H7 (cell line): ENCODE measurements at regions not wholly inside any gene's neighbourhood (a gene's known extent, or its start where the extent isn't known, plus 50 kb on each side); places are given as distances from the start of the nearest gene placed in this dataset.
"Not testable (repeated sequence)": the region's sequence is repeated elsewhere in the genome, so short reads cannot be mapped to it uniquely, and the experiment has no call there.

Experiments used
- DNase-seq: peaks from one replicate; pipeline ENCODE4 v3.0.0; 2012
- H3K27me3 ChIP-seq: 2 replicates; pipeline ENCODE4 v1.6.0; 2011; ENCODE audit warnings: mild to moderate bottlenecking, low read length; ENCODE audit not compliant: control insufficient read depth, insufficient read depth
- H3K36me3 ChIP-seq: replicated peaks from 2 replicates; pipeline ENCODE4 v1.5.1; 2011; ENCODE audit warnings: low read length; ENCODE audit not compliant: control insufficient read depth, insufficient read depth
- H3K4me3 ChIP-seq: 2 replicates; pipeline ENCODE4 v1.5.1; 2011; ENCODE audit warnings: low read depth, mild to moderate bottlenecking, control low read depth, low read length, moderate library complexity; ENCODE audit not compliant: insufficient read depth

DNA sequence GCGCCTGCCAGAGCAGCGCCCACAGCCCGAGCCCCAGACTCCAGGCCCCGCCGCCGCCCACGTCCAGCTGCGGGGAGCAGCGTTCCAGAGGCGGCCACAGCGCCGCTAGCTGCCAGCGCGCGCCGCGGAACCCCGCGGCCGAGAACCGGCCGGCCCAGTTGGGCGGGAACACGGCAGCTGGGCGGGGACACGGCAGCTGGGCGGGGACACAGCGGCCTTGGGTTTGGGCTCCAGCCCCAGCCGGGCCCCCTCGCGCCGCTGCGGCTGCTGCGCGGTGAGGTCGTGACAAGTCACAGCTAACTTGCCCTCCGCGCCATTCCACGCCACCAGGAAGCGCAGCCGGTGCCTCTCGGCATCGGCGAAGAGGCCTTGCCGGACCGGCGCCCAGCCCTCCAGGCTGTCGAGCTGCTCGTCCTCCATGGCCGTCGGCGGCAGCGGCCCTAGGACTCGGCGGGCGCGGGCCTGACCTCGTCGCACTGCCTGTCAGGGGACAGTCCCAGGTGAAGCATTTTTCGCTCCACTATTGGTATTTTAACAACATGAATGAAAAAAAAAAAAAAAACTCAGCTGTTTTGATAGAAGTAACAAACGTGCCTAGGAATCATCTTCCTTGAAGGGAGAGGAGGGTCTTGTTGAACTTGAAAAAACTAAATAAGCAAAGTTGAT is 56.6 kb upstream of the GOLGA8N start:
- H3K4me3 ChIP-seq, result peak overlapping the region; percentile 33
- H3K27me3 ChIP-seq, H3K36me3 ChIP-seq, DNase-seq: not testable (repeated sequence)

- not testable (repeated sequence) for DNase-seq, H3K36me3 ChIP-seq, H3K4me3 ChIP-seq, H3K27me3 ChIP-seq
Observed at GRCh38 chr15:32536057-32536493, 57.2 kb upstream of the GOLGA8N start.

DNA sequence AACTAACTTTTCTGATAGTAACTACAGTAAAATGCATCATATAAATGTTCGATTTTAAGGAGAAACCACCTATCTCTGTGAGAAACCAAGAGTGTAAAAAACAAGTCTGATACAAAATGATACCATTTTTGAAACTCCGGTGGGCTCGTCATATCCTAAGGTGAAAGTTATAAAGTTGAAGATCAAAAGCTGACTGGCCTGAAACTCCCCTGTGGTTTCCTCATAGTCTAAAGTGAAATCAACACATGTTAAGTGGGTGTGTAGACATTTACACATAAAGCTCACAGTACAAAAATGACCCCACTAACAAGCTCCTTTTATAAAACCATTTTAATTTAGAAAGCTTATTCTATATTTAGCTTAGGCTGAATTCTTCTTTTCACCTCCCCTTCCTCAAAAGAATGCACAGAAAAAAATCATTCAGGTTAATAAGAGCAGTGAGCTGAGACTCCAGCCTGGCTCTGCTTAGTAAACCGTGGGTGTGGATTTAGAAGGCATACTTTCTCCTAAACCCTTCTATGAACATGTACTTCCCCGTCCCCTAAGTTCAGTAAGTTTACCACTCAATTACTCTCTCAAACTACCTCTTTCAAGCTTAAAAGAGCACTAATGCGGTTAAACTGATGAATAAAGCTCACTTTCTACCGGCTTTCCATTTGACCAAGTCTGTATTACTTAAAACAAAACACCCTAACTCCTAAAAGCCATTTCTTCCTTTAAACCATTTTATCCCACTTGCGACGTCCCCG is 57.9 kb upstream of the GOLGA8N start:
- H3K36me3 ChIP-seq, DNase-seq, H3K27me3 ChIP-seq, H3K4me3 ChIP-seq: not testable (repeated sequence)

DNA sequence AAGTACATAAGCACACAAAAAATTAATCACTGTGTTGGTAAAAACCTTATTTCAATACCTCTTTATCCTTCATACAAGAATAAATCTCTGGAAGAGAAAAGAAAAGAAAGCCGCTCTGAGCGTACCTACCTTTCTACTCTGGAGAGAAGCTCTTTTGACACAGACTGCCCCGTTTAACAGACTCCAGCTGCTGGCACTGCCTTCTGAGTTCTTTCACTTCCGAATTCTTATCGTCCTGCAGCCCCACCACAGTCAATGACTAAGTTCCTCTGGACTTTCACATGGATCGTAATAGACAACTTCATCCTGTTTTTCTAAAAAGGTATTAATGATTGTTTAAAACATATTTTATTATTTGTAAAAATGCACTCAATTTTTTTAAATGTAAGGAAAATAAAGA is 67.5 kb upstream of the GOLGA8O start:
- DNase-seq, H3K27me3 ChIP-seq, H3K4me3 ChIP-seq, H3K36me3 ChIP-seq: not testable (repeated sequence)

- not testable (repeated sequence) for H3K4me3 ChIP-seq, DNase-seq, H3K36me3 ChIP-seq
Observed at GRCh38 chr15:32522421-32522820, 67.0 kb upstream of the GOLGA8O start.

DNA sequence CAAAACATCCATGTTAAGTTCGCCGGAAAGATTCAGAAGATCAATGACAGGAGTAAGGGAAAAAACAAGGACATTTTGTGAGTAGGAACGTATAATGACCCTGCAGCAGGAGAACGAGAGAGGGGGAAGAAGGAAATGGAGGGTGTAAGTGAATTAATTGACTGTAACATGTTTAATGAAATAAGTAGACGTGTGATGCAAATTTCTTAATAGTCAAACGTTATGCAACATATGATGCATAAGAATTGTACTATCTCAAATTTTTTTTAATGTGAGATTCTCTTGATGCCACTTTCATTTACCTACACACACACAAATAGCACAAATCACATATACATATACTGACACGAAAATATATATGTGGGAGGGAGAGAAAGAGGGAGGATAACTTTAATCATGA is 63.5 kb upstream of the GOLGA8O start:
- H3K27me3 ChIP-seq, H3K36me3 ChIP-seq, H3K4me3 ChIP-seq, DNase-seq: not testable (repeated sequence)

More at GRCh38 chr15:32522421-32522820, 67.0 kb upstream of the GOLGA8O start:
- not testable (repeated sequence) for H3K27me3 ChIP-seq

DNA sequence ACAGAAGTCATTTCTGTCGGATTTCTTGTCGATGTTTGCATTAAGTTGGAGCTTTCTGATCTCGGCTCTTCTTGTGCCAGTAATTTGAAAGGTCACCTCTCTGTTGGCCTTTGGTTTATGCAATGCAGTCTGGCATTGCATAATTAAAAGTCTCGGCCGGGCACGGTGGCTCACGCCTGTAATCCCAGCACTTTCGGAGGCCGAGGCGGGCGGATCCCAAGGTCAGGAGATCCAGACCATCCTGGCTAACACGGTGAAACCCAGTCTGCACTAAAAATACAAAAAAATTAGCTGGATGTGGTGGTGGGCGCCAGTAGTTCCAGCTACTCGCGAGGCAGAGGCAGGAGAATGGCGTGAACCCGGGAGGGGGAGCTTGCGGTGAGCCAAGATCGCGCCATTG is 62.6 kb upstream of the GOLGA8O start:
- not testable (repeated sequence) for DNase-seq

GRCh38 chr15:32516954-32517353 is 61.5 kb upstream of the GOLGA8O start:
- H3K36me3 ChIP-seq, DNase-seq, H3K27me3 ChIP-seq, H3K4me3 ChIP-seq: not testable (repeated sequence)

More for the DNA sequence above, 62.6 kb upstream of the GOLGA8O start:
- H3K36me3 ChIP-seq, H3K27me3 ChIP-seq, H3K4me3 ChIP-seq: not testable (repeated sequence)

- H3K27me3 ChIP-seq, H3K36me3 ChIP-seq, H3K4me3 ChIP-seq, DNase-seq: not testable (repeated sequence)
Observed at GRCh38 chr15:32513378-32513777, 57.9 kb upstream of the GOLGA8O start.

DNA sequence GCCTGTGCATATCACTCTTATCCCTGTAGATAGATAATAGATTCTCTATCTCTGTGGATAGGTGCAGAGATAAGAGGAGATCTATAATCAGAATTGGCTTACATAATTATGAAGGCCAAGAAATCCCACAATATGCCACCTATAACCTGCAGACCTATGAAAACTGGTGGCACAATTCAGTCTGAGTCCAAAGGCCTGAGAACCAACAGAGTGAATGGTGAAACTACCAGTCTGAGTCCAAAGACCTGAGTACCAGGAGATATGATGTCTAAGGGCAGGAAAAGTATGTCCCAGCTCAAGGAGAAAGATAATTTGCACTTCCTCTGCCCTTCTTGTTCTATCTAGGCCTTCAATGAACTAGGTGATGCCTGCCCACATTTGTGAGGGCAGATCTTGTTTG is 54.6 kb upstream of the GOLGA8O start:
- H3K27me3 ChIP-seq, H3K4me3 ChIP-seq, DNase-seq, H3K36me3 ChIP-seq: not testable (repeated sequence)

DNA sequence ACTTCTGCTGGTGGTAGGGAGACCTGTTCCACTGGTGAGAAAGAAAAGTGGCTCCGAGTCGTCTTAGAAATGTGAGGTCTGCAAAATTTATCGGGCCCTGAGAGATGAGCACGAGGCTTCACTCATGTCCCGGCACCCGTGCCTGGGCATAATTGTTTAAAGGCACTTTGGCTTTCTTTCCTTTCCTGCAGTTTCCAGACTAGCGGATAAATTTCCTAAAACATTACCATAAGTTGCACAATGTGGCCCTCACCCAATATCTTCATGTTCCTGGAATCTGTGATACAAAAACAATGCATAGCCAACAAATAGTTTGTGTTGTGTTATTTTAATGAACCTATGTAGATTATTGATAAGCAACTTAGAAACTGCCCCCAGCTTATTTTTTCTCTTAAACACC is 52.6 kb upstream of the GOLGA8O start:
- H3K27me3 ChIP-seq, H3K4me3 ChIP-seq, H3K36me3 ChIP-seq, DNase-seq: not testable (repeated sequence)

DNA sequence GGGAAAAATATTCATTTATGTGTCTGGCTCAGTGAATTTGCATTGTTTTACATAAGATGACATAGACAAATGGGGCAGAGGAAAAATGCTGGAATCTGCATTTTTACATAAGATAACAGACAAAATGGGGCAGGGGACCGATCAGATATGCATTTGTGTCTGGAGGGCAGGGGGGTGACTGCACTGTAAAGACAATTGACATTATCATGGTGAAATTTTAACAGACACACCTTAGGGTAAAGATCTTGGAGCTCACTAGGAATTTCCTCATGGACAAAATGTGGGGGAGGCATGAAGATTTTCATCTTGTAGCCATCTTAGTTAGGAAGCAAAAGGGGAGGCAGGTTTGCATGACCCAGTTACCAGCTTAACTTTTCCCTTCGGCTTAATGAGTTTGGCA is 51.4 kb upstream of the GOLGA8O start:
- DNase-seq, H3K36me3 ChIP-seq, H3K27me3 ChIP-seq, H3K4me3 ChIP-seq: not testable (repeated sequence)

DNA sequence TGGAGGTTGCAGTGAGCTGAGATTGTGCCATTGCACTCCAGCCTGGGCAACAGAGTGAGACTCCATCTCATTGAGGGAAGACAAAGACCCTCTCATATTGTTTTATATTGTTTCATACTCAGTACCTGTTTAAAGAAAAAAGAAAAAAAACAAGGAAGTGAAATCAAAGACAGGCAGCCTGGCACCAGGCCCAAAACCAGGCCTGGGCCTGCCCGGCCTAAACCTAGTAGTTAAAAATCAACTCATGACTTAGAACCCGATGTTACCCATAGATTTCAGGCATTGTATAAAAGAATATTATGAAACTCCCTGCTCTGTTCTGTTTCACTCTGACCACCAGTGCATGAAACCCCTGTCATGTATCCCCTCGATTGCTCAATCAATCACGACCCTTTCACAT is 50.2 kb upstream of the GOLGA8O start:
- H3K4me3 ChIP-seq, DNase-seq, H3K36me3 ChIP-seq, H3K27me3 ChIP-seq: not testable (repeated sequence)
